ENCODE measurements at regions not wholly inside any gene's neighbourhood (a gene's known extent, or its start where the extent isn't known, plus 50 kb on each side); places are given as distances from the start of the nearest gene placed in this dataset.

DNA sequence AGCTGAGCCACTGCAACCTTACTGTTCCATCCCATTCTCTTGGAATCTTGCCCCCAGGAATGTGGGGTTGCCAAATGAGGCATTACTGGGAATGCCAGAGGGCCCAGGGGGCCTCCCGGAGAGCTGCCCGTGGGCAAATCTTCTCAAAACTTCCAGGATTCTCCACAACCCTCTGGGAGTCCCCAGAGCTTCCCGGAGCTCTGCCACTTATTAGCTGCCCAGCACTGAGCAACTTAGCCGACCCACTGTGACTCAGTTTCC is 306.0 kb downstream of the FOXL1 start:
- FAIRE-seq, result no peak

DNA sequence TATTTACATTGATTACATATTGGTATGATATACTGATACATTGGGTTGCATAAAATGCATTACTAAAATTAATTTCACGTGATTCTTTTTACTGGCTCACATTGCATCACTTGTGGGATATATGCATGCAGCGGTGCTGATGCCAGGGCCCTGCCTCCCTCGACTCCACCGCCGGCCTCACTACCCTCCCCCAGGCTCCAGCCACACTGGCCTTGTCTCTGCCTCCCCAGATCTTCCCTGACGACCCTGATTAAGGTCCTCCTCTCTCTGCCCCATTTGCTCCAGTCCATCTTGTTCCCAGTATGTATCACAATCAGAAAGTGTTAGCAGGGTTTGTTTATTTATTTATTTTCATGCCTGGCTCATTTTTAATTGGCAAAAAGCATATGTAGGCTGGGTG is 306.8 kb downstream of the FOXL1 start:
- ChIA-PET CTCF (interaction anchor here (0.7 to 1.0 kb wide), 2 partner anchors 9 to 178 kb away, joined by 3 to 4 read pairs; no protein-coding TSS in a partner anchor), POLR2A (no interaction called here)
- H3K4me3 ChIP-seq, result no peak overlapping the region
- peaks cover 58% of the 10 kb centered on the region for H3K4me1 ChIP-seq
- H3K4me2 ChIP-seq, result no peak overlapping the region
- TF ChIP-seq, protein P1, sequence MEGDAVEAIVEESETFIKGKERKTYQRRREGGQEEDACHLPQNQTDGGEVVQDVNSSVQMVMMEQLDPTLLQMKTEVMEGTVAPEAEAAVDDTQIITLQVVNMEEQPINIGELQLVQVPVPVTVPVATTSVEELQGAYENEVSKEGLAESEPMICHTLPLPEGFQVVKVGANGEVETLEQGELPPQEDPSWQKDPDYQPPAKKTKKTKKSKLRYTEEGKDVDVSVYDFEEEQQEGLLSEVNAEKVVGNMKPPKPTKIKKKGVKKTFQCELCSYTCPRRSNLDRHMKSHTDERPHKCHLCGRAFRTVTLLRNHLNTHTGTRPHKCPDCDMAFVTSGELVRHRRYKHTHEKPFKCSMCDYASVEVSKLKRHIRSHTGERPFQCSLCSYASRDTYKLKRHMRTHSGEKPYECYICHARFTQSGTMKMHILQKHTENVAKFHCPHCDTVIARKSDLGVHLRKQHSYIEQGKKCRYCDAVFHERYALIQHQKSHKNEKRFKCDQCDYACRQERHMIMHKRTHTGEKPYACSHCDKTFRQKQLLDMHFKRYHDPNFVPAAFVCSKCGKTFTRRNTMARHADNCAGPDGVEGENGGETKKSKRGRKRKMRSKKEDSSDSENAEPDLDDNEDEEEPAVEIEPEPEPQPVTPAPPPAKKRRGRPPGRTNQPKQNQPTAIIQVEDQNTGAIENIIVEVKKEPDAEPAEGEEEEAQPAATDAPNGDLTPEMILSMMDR (IDR thresholded peaks at IDR 0.05), result no peak
- TF ChIP-seq ATOH8 (CRISPR knock-in tag; IDR thresholded peaks at IDR 0.05; ENCODE audit: low read depth) (no peak), HOXA7 (CRISPR knock-in tag; IDR thresholded peaks at IDR 0.05) (no peak), KDM5A (IDR thresholded peaks at IDR 0.05) (no peak), JUNB (IDR thresholded peaks at IDR 0.05) (no peak), FOXS1 (CRISPR knock-in tag; IDR thresholded peaks at IDR 0.05) (no peak), HMGXB4 (CRISPR knock-in tag; IDR thresholded peaks at IDR 0.05; ENCODE audit: borderline replicate concordance) (no peak), ZFP36 (IDR thresholded peaks at IDR 0.05; ENCODE audit: borderline replicate concordance, partially characterized antibody) (no peak), ZC3H11A (IDR thresholded peaks at IDR 0.05) (no peak), EHF (CRISPR knock-in tag; IDR thresholded peaks at IDR 0.05) (no peak), PHF8 (IDR thresholded peaks at IDR 0.05; ENCODE audit: borderline replicate concordance, low read depth) (no peak), RNF2 (IDR thresholded peaks at IDR 0.05; ENCODE audit: borderline replicate concordance, low read depth) (no peak), BHLHE40 (IDR thresholded peaks at IDR 0.05; ENCODE audit: low read depth, low read length) (no peak), GATA3 (IDR thresholded peaks at IDR 0.05; ENCODE audit: borderline replicate concordance) (no peak), MAX (IDR thresholded peaks at IDR 0.05) (no peak)
- TF ChIP-seq, protein P2, sequence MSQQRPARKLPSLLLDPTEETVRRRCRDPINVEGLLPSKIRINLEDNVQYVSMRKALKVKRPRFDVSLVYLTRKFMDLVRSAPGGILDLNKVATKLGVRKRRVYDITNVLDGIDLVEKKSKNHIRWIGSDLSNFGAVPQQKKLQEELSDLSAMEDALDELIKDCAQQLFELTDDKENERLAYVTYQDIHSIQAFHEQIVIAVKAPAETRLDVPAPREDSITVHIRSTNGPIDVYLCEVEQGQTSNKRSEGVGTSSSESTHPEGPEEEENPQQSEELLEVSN (IDR thresholded peaks at IDR 0.05; ENCODE audit: borderline replicate concordance, low read depth), result no peak
- 78% methylated on average over 6 of the region's 6 CpGs for WGBS (ENCODE audit: missing lambda C conversion rate)
- DNase-seq (ENCODE audit: low read depth in 1 of 2, low spot score in 1 of 2), result no peak
- no peak for ATAC-seq
- no peak for FAIRE-seq
- H3K27ac ChIP-seq, result peak overlapping the region in 1 of 2 experiments; percentile 12; a peak in 2 of 6 replicates
- H3K9me3 ChIP-seq, result 0 out of 3 replicates have a peak, but pooled peaks cover under 1% of the 10 kb centered on the region

More for the DNA sequence above, 306.0 kb downstream of the FOXL1 start:
- DNase-seq (ENCODE audit: low read depth in 1 of 2, low spot score in 1 of 2), result no peak
- peak overlapping the region; percentile 14 to 36; a peak in 2 of 6 replicates for H3K27ac ChIP-seq
- no peak for TF ChIP-seq RAD21 (conservative IDR thresholded peaks at IDR 0.05 in 1 of 2, IDR thresholded peaks at IDR 0.05 in 1 of 2)
- TF ChIP-seq SREBF2 (IDR thresholded peaks at IDR 0.05), result no peak
- TF ChIP-seq NPAS2 (CRISPR knock-in tag; IDR thresholded peaks at IDR 0.05; ENCODE audit: borderline replicate concordance), result no peak
- no peak for TF ChIP-seq ZFP36 (IDR thresholded peaks at IDR 0.05; ENCODE audit: borderline replicate concordance, partially characterized antibody)
- no peak for TF ChIP-seq CHD4 (IDR thresholded peaks at IDR 0.05; ENCODE audit: borderline replicate concordance)
- TF ChIP-seq ATOH8 (CRISPR knock-in tag; IDR thresholded peaks at IDR 0.05; ENCODE audit: low read depth), result no peak
- ChIA-PET POLR2A (no interaction called here), CTCF (interaction anchor here (0.7 to 1.0 kb wide), 2 partner anchors 8 to 179 kb away, joined by 3 to 4 read pairs; no protein-coding TSS in a partner anchor)
- peaks cover 58% of the 10 kb centered on the region for H3K4me1 ChIP-seq
- 43% methylated on average over 3 of the region's 4 CpGs for WGBS (ENCODE audit: missing lambda C conversion rate)
- no peak overlapping the region for H3K4me3 ChIP-seq
- no peak for ATAC-seq
- H3K9me3 ChIP-seq, result no peaks in the 10 kb centered on the region
- H3K4me2 ChIP-seq, result no peak overlapping the region

All from A549 (cell line).